NB4 (cell line): ENCODE measurements at regions not wholly inside any gene's neighbourhood (a gene's known extent, or its start where the extent isn't known, plus 50 kb on each side); places are given as distances from the start of the nearest gene placed in this dataset.
A peak's percentile ranks its signal among the peaks of the same experiment; 100 is the strongest.

Experiments used
- DNase-seq: peaks from one replicate; pipeline ENCODE4 v3.0.0; 2010; ENCODE audit warnings: low read depth
- H3K4me3 ChIP-seq: one replicate; pipeline ENCODE4 v1.5.1; 2011; ENCODE audit warnings: mild to moderate bottlenecking, low read depth, low read length, moderate library complexity
- MAX ChIP-seq: IDR thresholded peaks from 2 replicates; pipeline ENCODE4 v1.6.1; 2011; ENCODE audit warnings: low read depth, low read length
- MYC ChIP-seq: IDR thresholded peaks from 2 replicates; pipeline ENCODE4 v1.6.1; 2011; ENCODE audit warnings: low read depth, low read length
- POLR2A ChIP-seq: IDR thresholded peaks from 2 replicates; pipeline ENCODE4 v1.6.1; 2011; ENCODE audit warnings: mild to moderate bottlenecking; ENCODE audit not compliant: insufficient read length; ENCODE audit errors: extremely low read depth
- TF ChIP-seq, protein P1 (sequence below): IDR thresholded peaks from one replicate; pipeline ENCODE4 v1.5.1; 2012; ENCODE audit warnings: low read depth, low read length

DNA sequence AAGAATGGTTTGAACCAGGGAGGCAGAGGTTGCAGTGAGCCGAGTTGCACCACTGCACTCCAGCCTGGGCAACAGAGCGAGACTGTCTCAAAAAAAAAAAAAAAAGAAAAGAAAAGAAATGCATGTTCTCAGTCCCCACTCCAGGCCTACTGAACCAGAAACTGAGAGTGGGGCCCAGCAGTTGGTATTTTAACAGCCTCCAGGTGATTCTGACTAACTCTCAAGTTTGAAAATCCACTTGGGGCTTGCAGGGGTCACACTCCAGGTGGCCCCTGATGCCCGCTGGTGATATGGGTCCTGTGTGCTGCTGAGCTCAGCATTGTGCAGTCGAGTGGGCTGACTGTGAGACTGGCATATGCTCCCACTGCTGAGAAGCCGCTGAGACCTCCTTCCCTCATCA, 133.7 kb upstream of the C2CD4B start:
- TF ChIP-seq MAX (no peak), MYC (no peak), POLR2A (no peak)
- TF ChIP-seq, protein P1, sequence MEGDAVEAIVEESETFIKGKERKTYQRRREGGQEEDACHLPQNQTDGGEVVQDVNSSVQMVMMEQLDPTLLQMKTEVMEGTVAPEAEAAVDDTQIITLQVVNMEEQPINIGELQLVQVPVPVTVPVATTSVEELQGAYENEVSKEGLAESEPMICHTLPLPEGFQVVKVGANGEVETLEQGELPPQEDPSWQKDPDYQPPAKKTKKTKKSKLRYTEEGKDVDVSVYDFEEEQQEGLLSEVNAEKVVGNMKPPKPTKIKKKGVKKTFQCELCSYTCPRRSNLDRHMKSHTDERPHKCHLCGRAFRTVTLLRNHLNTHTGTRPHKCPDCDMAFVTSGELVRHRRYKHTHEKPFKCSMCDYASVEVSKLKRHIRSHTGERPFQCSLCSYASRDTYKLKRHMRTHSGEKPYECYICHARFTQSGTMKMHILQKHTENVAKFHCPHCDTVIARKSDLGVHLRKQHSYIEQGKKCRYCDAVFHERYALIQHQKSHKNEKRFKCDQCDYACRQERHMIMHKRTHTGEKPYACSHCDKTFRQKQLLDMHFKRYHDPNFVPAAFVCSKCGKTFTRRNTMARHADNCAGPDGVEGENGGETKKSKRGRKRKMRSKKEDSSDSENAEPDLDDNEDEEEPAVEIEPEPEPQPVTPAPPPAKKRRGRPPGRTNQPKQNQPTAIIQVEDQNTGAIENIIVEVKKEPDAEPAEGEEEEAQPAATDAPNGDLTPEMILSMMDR = no peak
- no peak overlapping the region for H3K4me3 ChIP-seq
- no peak for DNase-seq

DNA sequence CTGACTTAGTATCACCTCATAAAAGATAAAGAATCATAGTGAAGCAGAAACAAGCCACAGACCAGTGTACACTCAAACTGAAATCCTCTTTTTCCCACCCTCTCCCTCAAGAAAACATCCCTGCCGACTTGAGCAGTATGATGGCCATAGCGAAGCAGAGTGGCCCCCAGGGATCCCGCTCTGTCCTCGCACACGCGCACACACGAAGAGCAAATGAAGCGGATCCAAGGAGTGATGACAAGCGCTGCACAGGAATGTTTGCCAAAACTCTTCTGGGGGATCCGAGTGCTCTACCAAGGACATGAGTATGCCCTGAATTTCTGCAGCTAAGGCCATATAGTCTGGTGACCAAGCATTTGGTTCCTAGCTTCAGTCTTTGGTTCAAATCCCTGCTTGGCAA, 134.5 kb upstream of the C2CD4B start:
- TF ChIP-seq POLR2A (no peak), MAX (no peak), MYC (no peak)
- TF ChIP-seq, protein P1 = no peak
- DNase-seq = no peak
- no peak overlapping the region for H3K4me3 ChIP-seq

- TF ChIP-seq POLR2A (no peak), MAX (no peak), MYC (no peak)
- TF ChIP-seq, protein P1 = no peak
- H3K4me3 ChIP-seq = no peak overlapping the region
- no peak for DNase-seq
Observed at GRCh38 chr15:62301993-62302675, 137.0 kb upstream of the C2CD4B start.

DNA sequence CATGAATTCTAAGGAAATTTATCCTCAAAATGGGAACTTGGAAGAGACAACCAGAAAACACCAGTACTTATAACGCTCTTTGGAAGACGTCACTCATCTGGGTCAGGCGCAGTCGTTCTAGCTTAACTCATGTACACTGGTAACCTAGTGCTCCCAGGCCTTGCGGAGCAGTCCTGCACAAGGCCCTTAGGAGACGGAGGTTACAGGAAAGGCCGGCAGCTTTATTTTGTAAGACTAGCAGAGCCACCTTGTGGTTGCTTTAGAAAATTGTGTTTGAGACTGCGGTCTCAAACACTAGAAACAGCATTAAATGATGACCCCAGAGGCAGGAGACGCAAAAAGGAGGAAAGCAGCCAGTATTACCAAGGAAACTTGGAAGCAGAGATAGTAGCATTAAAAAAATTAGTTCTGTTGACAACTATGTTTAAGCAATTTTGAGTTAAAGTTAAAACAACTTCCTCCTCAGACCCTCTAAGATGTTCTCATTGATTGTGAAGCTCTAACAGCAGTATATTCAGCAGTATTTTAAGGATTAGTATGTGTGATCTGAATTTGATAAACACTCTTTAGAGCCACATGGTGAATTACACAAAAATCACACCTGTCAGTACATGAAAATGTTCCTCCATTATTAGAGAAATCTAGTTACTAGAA, 141.9 kb upstream of the C2CD4B start:
- DNase-seq = peak; percentile 67
- TF ChIP-seq MAX (no peak), POLR2A (no peak)
- TF ChIP-seq, protein P1 = peak; percentile 45
- H3K4me3 ChIP-seq = no peak overlapping the region

DNA sequence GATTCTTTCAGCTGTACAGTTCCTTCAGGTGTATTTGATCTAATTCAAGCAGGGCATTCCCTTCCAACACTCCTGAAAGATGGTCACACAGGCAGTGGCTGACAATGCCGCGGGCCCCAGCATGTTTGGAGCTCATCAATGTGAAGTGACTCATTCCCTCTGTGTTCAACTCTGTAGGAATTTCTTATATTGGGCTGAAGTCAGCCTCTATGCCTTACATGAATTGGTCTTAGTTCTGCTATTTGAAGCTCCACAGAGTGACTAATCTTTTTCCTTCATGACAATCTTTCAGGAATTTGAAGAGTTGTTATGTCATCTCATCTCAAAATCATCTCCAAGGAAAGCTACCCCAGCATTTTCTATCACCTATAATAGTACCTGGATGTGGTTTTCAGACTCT, 142.5 kb upstream of the C2CD4B start:
- no peak for DNase-seq
- TF ChIP-seq POLR2A (no peak), MYC (no peak), MAX (no peak)
- TF ChIP-seq, protein P1 = no peak
- no peak overlapping the region for H3K4me3 ChIP-seq
